CD4-positive, CD25-positive, alpha-beta regulatory T cell (primary cell): ENCODE measurements at regions not wholly inside any gene's neighbourhood (a gene's known extent, or its start where the extent isn't known, plus 50 kb on each side); places are given as distances from the start of the nearest gene placed in this dataset.
A peak's percentile ranks its signal among the peaks of the same experiment; 100 is the strongest.

Source experiments
- ATAC-seq, 2 donors: fragments of 150-1000 bp; cut with Tn5 transposase; one replicate each; pipeline ENCODE4 v1.10.0; 2021; ENCODE audit warnings: low read depth in 2 of 2, moderate number of reproducible peaks in 2 of 2, moderate library complexity in 1 of 2
- DNase-seq, 3 donors: peaks; one replicate each; pipeline versions ENCODE4 v3.0.0 to v3.0.0-alpha.2; 2012 to 2022; ENCODE audit warnings: mixed read lengths in 1 of 3
- H3K27ac ChIP-seq: one replicate; pipeline ENCODE4 v1.7.0; 2013; ENCODE audit warnings: mild to moderate bottlenecking, low read length; ENCODE audit not compliant: insufficient read depth, poor library complexity, severe bottlenecking
- H3K27me3 ChIP-seq: one replicate; pipeline ENCODE4 v1.7.0; 2013; ENCODE audit warnings: low read length; ENCODE audit not compliant: control insufficient read depth, insufficient read depth
- H3K36me3 ChIP-seq: one replicate; pipeline ENCODE4 v1.7.0; 2013; ENCODE audit warnings: mild to moderate bottlenecking, low read length, moderate library complexity; ENCODE audit not compliant: control insufficient read depth, insufficient read depth
- H3K4me1 ChIP-seq: 2 replicates; pipeline ENCODE4 v1.7.0; 2013; ENCODE audit warnings: mild to moderate bottlenecking, low read length; ENCODE audit not compliant: insufficient read depth, control insufficient read depth, poor library complexity, severe bottlenecking
- H3K4me3 ChIP-seq: one replicate; pipeline ENCODE4 v1.7.0; 2013; ENCODE audit warnings: low read depth, mild to moderate bottlenecking, low read length, moderate library complexity
- H3K9me3 ChIP-seq, 2 experiments: 1 replicate in 1 of 2; 2 replicates in 1 of 2; pipeline ENCODE4 v1.7.0; 2013; ENCODE audit warnings: low read length in 2 of 2, mild to moderate bottlenecking in 1 of 2, moderate library complexity in 1 of 2; ENCODE audit not compliant: control insufficient read depth in 2 of 2
- H3K27ac Mint-ChIP-seq, 3 donors: one replicate each; pipeline ENCODE4 v1.8.0; 2020 to 2022; ENCODE audit warnings: mild to moderate bottlenecking in 3 of 3, mixed read lengths in 3 of 3, moderate library complexity in 2 of 3
- H3K27me3 Mint-ChIP-seq: one replicate; pipeline ENCODE4 v1.8.0; 2022; ENCODE audit warnings: mild to moderate bottlenecking, mixed read lengths
- H3K36me3 Mint-ChIP-seq: one replicate; pipeline ENCODE4 v1.8.0; 2020; ENCODE audit warnings: mixed read lengths
- H3K4me1 Mint-ChIP-seq, 4 donors: one replicate each; pipeline ENCODE4 v1.8.0; 2020 to 2022; ENCODE audit warnings: mixed read lengths in 4 of 4, mild to moderate bottlenecking in 1 of 4
- H3K4me3 Mint-ChIP-seq, 4 donors: one replicate each; pipeline ENCODE4 v1.8.0; 2020 to 2022; ENCODE audit warnings: mild to moderate bottlenecking in 4 of 4, mixed read lengths in 4 of 4, moderate library complexity in 3 of 4
- H3K9me3 Mint-ChIP-seq, 7 donors: one replicate each; pipeline ENCODE4 v1.8.0; 2020 to 2022; ENCODE audit warnings: mixed read lengths in 7 of 7, mild to moderate bottlenecking in 3 of 7, moderate library complexity in 2 of 7

DNA sequence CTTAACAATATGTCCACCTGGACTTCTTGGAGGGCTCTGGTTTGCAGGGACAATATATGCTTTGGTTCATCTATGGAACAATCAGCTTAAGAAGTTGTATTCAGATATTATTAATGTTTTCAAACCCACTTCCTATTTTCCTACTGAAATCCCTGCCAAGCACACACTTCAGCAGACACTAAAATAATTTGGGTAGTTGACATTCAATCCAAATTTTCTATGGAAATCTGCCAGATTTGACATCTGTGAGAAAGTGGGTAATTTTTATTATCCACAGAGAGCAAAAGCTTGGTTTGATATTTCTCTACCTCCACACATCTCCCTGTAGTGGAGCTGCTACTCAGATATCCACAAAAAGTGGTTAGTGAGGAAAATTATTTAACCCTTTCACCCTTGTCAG lies 378.8 kb upstream of the SOX5 start:
- Histone ChIP-seq H3K27ac (no peak overlapping the region), H3K9me3 (no peaks in the 10 kb centered on the region), H3K4me1 (no peaks in the 10 kb centered on the region), H3K27me3 (no peaks in the 10 kb centered on the region), H3K4me3 (no peak overlapping the region), H3K36me3 (no peaks in the 10 kb centered on the region)
- Mint-ChIP-seq H3K9me3 (peaks cover 0 to 9% (median 3%) of the 10 kb centered on the region in 7 donors), H3K27me3 (no peaks in the 10 kb centered on the region), H3K27ac (no peak overlapping the region), H3K4me3 (no peak overlapping the region), H3K4me1 (no peaks in the 10 kb centered on the region), H3K36me3 (no peaks in the 10 kb centered on the region)
- no peak for ATAC-seq
- DNase-seq: no peak

DNA sequence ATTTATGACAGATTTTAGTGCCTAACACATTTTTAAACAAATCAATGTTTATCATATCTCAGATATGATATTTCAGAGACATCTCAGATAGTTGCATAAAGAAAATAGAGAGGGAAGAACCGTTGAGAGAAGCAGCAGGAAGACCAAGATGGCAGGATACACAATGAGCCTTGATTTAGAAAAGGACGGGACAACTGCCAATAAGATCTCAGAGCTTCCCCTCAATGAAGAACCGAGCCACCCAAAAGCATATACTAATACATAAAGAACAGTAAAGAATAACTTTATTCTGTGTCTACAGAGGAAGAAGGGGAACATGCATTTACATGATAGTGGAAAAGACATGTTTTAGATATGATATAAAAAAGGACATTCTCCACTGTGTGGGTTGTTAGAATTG lies 375.9 kb upstream of the SOX5 start:
- Histone ChIP-seq H3K27me3 (no peaks in the 10 kb centered on the region), H3K9me3 (no peaks in the 10 kb centered on the region), H3K4me3 (no peak overlapping the region), H3K27ac (no peak overlapping the region), H3K36me3 (no peaks in the 10 kb centered on the region), H3K4me1 (no peaks in the 10 kb centered on the region)
- ATAC-seq: no peak
- H3K4me3 Mint-ChIP-seq: no peak overlapping the region
- no peaks in the 10 kb centered on the region for H3K4me1 Mint-ChIP-seq
- no peaks in the 10 kb centered on the region for H3K36me3 Mint-ChIP-seq
- no peaks in the 10 kb centered on the region for H3K27me3 Mint-ChIP-seq
- no peak for DNase-seq
- H3K9me3 Mint-ChIP-seq: peaks cover 0 to 9% (median 1%) of the 10 kb centered on the region in 7 donors
- no peak overlapping the region for H3K27ac Mint-ChIP-seq

DNA sequence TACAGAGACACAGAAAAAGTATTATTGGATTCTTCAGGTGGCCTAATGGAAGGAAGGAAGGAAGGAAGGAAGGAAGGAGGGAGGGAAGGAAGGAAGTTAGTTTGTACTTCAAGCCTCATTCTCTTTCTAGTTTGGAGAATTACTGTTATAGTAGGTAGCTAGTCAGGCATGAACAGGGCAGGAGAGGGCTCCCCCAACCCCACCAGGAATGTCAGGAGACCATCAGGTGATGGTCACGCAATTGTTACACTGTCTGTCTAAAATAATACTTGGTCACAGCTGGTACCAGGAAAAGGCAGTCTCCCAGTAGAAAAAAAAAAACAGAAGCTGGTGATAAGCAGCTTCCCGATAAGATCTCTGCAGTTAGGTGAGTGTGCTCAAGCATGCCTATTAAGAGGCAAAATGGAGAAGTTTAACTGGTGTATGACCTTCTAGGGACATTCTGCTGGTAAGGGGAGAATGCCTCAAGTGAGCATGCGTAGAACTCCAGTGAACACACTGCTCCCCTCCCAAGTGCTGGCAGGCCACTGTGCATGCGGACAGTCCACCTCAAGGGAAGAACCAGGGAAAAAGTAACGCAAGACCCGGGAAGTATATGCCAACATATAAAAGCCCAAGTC lies 358.4 kb upstream of the SOX5 start:
- H3K36me3 Mint-ChIP-seq: no peaks in the 10 kb centered on the region
- no peak for DNase-seq
- no peak for ATAC-seq
- Histone ChIP-seq H3K27me3 (no peaks in the 10 kb centered on the region), H3K4me1 (no peaks in the 10 kb centered on the region), H3K36me3 (no peaks in the 10 kb centered on the region), H3K4me3 (no peak overlapping the region), H3K9me3 (no peaks in the 10 kb centered on the region), H3K27ac (no peak overlapping the region)
- peaks cover 0 to 8% (median 4%) of the 10 kb centered on the region in 7 donors for H3K9me3 Mint-ChIP-seq
- H3K27ac Mint-ChIP-seq: no peak overlapping the region
- no peaks in the 10 kb centered on the region for H3K27me3 Mint-ChIP-seq
- no peaks in the 10 kb centered on the region for H3K4me1 Mint-ChIP-seq
- H3K4me3 Mint-ChIP-seq: no peak overlapping the region

DNA sequence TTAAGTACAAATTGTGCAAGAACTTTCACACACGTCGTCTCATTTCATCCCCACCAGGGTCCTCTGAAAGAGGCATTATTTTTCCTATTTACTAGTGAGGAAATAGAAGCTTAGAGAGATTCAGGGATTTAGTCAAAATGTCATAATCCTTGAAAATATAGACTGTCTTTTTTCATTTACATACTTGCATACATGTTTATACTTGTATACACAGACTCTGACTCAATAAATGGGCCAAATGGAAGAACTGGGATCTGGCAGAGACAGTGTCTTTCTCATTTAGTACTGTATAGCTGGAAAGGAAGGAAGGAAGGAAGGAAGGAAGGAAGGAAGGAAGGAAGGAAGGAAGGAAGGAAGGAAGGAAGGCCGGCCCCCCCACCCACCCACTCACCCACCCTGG lies 357.7 kb upstream of the SOX5 start:
- Mint-ChIP-seq H3K27me3 (no peaks in the 10 kb centered on the region), H3K9me3 (peaks cover 0 to 8% (median 5%) of the 10 kb centered on the region in 7 donors), H3K4me1 (no peaks in the 10 kb centered on the region), H3K4me3 (peak overlapping the region in 1 of 4 donors; percentile 69), H3K27ac (no peak overlapping the region), H3K36me3 (no peaks in the 10 kb centered on the region)
- H3K4me3 ChIP-seq: no peak overlapping the region
- H3K27ac ChIP-seq: no peak overlapping the region
- H3K9me3 ChIP-seq: no peaks in the 10 kb centered on the region
- DNase-seq (no peak), ATAC-seq (no peak)
- no peaks in the 10 kb centered on the region for H3K4me1 ChIP-seq
- no peaks in the 10 kb centered on the region for H3K27me3 ChIP-seq
- no peaks in the 10 kb centered on the region for H3K36me3 ChIP-seq

DNA sequence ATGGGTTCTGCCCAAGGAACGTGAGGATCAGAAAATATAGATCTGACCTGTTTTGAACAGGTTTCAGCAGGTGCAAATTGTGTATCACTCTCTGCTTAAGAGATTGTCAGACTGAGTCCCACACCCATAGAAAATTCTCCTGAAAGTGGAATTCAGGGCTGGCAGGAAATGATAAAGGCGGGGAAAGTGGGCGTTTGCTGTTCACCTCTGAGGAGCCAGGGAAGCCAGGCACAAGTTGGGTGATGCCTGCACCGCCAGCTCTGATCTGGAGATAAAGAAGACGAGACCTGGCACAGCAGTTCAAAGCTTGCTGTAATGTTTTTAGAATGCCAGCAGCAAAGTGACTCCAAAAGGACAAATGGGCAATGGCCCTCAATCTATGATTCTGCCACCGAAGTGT lies 356.5 kb upstream of the SOX5 start:
- Mint-ChIP-seq H3K4me1 (no peaks in the 10 kb centered on the region), H3K27ac (no peak overlapping the region), H3K4me3 (no peak overlapping the region), H3K36me3 (no peaks in the 10 kb centered on the region), H3K27me3 (no peaks in the 10 kb centered on the region), H3K9me3 (peaks cover 0 to 8% (median 5%) of the 10 kb centered on the region in 7 donors)
- H3K27me3 ChIP-seq: no peaks in the 10 kb centered on the region
- no peaks in the 10 kb centered on the region for H3K4me1 ChIP-seq
- H3K9me3 ChIP-seq: no peaks in the 10 kb centered on the region
- H3K27ac ChIP-seq: no peak overlapping the region
- ATAC-seq: no peak
- H3K36me3 ChIP-seq: no peaks in the 10 kb centered on the region
- no peak overlapping the region for H3K4me3 ChIP-seq
- DNase-seq: no peak

DNA sequence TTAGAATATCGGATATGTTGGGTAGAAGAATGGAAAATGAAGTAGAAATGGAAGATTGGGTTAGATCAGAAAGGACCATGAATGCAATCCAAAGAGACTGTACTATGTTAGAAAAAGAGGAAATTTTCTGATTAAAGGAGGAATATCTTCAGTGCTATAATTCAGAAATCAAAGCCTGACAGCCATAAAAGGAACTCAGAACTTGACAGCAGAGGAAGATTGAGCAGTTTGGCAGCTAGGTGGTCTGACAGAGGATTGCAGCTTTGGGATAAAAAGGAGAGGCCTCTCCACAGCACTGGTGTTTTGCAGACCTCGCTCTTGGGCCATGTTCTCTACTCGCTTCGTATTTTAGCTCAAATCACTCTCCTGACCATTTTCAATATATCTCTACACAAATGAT lies 354.8 kb upstream of the SOX5 start:
- no peaks in the 10 kb centered on the region for H3K36me3 Mint-ChIP-seq
- no peak overlapping the region for H3K27ac ChIP-seq
- no peak for ATAC-seq

DNA sequence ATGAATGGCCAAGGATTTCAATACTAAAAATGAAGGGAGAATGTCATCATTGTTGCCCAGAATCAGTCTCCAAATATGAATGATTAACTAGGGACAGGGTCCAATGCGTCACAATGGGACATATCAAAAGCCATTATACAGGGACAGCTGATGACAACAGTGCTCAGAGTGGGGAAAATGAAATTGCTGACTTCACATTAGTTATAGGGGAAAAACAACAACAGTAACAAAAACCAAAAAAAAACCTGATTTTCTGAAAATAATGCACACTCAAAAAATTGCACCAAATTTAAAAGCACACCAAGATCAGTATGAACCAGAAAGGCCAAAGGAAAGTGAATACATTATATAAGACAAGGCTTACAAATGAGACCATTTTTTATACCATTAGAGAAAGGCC lies 353.2 kb upstream of the SOX5 start:
- Histone ChIP-seq H3K27me3 (no peaks in the 10 kb centered on the region), H3K4me1 (no peaks in the 10 kb centered on the region), H3K9me3 (no peaks in the 10 kb centered on the region), H3K4me3 (no peak overlapping the region), H3K36me3 (no peaks in the 10 kb centered on the region), H3K27ac (no peak overlapping the region)
- ATAC-seq: no peak
- H3K4me3 Mint-ChIP-seq: no peak overlapping the region
- no peaks in the 10 kb centered on the region for H3K4me1 Mint-ChIP-seq
- no peaks in the 10 kb centered on the region for H3K27me3 Mint-ChIP-seq
- no peak for DNase-seq
- peaks cover 0 to 8% (median 5%) of the 10 kb centered on the region in 7 donors for H3K9me3 Mint-ChIP-seq
- H3K36me3 Mint-ChIP-seq: no peaks in the 10 kb centered on the region
- H3K27ac Mint-ChIP-seq: no peak overlapping the region

More for the DNA sequence above, 354.8 kb upstream of the SOX5 start:
- H3K27me3 Mint-ChIP-seq: no peaks in the 10 kb centered on the region
- no peak overlapping the region for H3K4me3 ChIP-seq
- no peaks in the 10 kb centered on the region for H3K9me3 ChIP-seq
- H3K27me3 ChIP-seq: no peaks in the 10 kb centered on the region
- H3K36me3 ChIP-seq: no peaks in the 10 kb centered on the region
- no peak for DNase-seq
- peak overlapping the region in 1 of 3 donors; percentile 1 for H3K27ac Mint-ChIP-seq
- no peaks in the 10 kb centered on the region for H3K4me1 Mint-ChIP-seq
- H3K9me3 Mint-ChIP-seq: peaks cover 0 to 8% (median 4%) of the 10 kb centered on the region in 7 donors
- no peak overlapping the region for H3K4me3 Mint-ChIP-seq
- no peaks in the 10 kb centered on the region for H3K4me1 ChIP-seq

DNA sequence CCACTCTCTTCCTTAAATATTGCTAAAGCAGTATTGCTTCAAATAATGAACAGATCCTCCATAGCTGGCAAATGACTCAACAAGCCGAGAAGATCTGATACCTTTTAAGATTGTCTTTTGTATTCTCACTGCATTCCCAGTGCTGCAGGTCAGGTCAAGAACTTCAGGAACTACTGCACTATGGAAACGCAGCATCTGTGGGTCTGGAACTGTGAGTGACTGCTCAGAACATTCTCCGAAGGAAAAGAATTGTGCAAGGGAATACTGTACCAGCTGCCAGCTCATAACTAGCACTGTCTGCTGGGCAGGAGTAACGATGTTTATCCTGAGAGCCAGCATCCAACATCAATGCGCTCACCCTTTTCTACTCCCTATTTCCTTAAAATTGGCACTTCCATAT lies 348.0 kb upstream of the SOX5 start:
- Mint-ChIP-seq H3K9me3 (peaks cover 0 to 7% (median 1%) of the 10 kb centered on the region in 7 donors), H3K4me3 (no peak overlapping the region), H3K4me1 (no peaks in the 10 kb centered on the region), H3K27me3 (no peaks in the 10 kb centered on the region), H3K36me3 (no peaks in the 10 kb centered on the region), H3K27ac (peak overlapping the region in 1 of 3 donors; percentile 43)
- ATAC-seq (no peak), DNase-seq (no peak)
- H3K27ac ChIP-seq: no peak overlapping the region
- no peaks in the 10 kb centered on the region for H3K9me3 ChIP-seq
- no peaks in the 10 kb centered on the region for H3K4me1 ChIP-seq
- no peak overlapping the region for H3K4me3 ChIP-seq
- no peaks in the 10 kb centered on the region for H3K27me3 ChIP-seq
- H3K36me3 ChIP-seq: no peaks in the 10 kb centered on the region
